ENCODE measurements at regions not wholly inside any gene's neighbourhood (a gene's known extent, or its start where the extent isn't known, plus 50 kb on each side); places are given as distances from the start of the nearest gene placed in this dataset.

GRCh38 chr9:131805803-131806202 is 65.9 kb upstream of the RAPGEF1 start:
- no peak for TF ChIP-seq CTCF (conservative IDR thresholded peaks at IDR 0.05 in 1 of 2, IDR thresholded peaks at IDR 0.05 in 1 of 2; ENCODE audit: extremely low read depth in 1 of 2, insufficient read depth in 1 of 2, low read depth in 1 of 2, low read length in 2 of 2)
- no peak for TF ChIP-seq EZH2 (IDR thresholded peaks at IDR 0.05; ENCODE audit: borderline replicate concordance, low read length)
